OCI-LY1 (cell line): ENCODE measurements at regions not wholly inside any gene's neighbourhood (a gene's known extent, or its start where the extent isn't known, plus 50 kb on each side); places are given as distances from the start of the nearest gene placed in this dataset.

Source experiments
- CTCF ChIP-seq: fragments of 200-600 bp; sonication (generic), shearing (Covaris generic); IDR thresholded peaks from 2 replicates; pipeline ENCODE4 v1.5.1; 2017; ENCODE audit warnings: mild to moderate bottlenecking, antibody characterized with exemption, low read length, moderate library complexity, mixed read lengths
- EZH2 ChIP-seq: fragments of 200-600 bp; sonication (generic), shearing (Covaris generic); IDR thresholded peaks from 2 replicates; pipeline ENCODE4 v1.8.0; 2017; ENCODE audit warnings: borderline replicate concordance, mixed run types, mild to moderate bottlenecking, antibody characterized with exemption, low read length, moderate library complexity, mixed read lengths

GRCh38 chr3:72572489-72573007, 275.7 kb downstream of the SHQ1 start:
- TF ChIP-seq CTCF (no peak), EZH2 (no peak)
